ENCODE measurements at regions not wholly inside any gene's neighbourhood (a gene's known extent, or its start where the extent isn't known, plus 50 kb on each side); places are given as distances from the start of the nearest gene placed in this dataset.

- no peak overlapping the region for H3K27ac Mint-ChIP-seq
- no peaks in the 10 kb centered on the region for H3K9me3 Mint-ChIP-seq
These were observed 375.4 kb upstream of the PITX2 start for GRCh38 chr4:110998320-110998719.

GRCh38 chr4:111011458-111011857 lies 388.6 kb upstream of the PITX2 start:
- TF ChIP-seq, protein P1, sequence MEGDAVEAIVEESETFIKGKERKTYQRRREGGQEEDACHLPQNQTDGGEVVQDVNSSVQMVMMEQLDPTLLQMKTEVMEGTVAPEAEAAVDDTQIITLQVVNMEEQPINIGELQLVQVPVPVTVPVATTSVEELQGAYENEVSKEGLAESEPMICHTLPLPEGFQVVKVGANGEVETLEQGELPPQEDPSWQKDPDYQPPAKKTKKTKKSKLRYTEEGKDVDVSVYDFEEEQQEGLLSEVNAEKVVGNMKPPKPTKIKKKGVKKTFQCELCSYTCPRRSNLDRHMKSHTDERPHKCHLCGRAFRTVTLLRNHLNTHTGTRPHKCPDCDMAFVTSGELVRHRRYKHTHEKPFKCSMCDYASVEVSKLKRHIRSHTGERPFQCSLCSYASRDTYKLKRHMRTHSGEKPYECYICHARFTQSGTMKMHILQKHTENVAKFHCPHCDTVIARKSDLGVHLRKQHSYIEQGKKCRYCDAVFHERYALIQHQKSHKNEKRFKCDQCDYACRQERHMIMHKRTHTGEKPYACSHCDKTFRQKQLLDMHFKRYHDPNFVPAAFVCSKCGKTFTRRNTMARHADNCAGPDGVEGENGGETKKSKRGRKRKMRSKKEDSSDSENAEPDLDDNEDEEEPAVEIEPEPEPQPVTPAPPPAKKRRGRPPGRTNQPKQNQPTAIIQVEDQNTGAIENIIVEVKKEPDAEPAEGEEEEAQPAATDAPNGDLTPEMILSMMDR (IDR thresholded peaks at IDR 0.05; ENCODE audit: unreplicated experiment): no peak
- Mint-ChIP-seq H3K9me3 (no peaks in the 10 kb centered on the region), H3K36me3 (no peaks in the 10 kb centered on the region), H3K4me1 (no peaks in the 10 kb centered on the region), H3K4me3 (no peak overlapping the region), H3K27ac (no peak overlapping the region), H3K27me3 (ENCODE audit: low read depth) (no peaks in the 10 kb centered on the region)
- no peak for DNase-seq (ENCODE audit: low spot score in 2 of 2, unreplicated experiment in 2 of 2)

More at GRCh38 chr4:110998320-110998719, 375.4 kb upstream of the PITX2 start:
- TF ChIP-seq, protein P1 (IDR thresholded peaks at IDR 0.05; ENCODE audit: unreplicated experiment): no peak
- DNase-seq (ENCODE audit: low spot score in 2 of 2, unreplicated experiment in 2 of 2): no peak
- no peak overlapping the region for H3K4me3 Mint-ChIP-seq
- H3K36me3 Mint-ChIP-seq: no peaks in the 10 kb centered on the region
- no peaks in the 10 kb centered on the region for H3K27me3 Mint-ChIP-seq (ENCODE audit: low read depth)
- H3K4me1 Mint-ChIP-seq: peaks cover 15% of the 10 kb centered on the region

DNA sequence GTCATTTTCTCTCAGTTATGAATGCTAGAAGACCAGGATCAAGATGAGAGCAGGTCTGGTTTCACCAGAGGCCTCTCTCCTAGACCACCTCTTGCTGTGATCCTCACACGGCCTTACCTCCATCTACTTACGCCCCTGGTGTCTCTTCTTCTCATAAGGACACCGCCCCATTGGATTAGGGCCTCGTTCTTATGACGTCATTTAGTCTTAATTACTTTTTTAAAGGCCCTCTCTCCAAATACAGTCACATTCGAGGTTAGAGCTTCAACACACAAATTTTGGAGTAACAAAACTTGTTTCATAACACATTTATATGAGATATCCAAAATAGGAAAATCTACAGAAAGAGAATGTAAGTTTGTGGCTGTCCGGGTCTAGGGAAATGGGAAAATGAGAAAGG lies 391.0 kb upstream of the PITX2 start:
- no peak for DNase-seq (ENCODE audit: low spot score in 2 of 2, unreplicated experiment in 2 of 2)
- H3K27me3 Mint-ChIP-seq (ENCODE audit: low read depth): no peaks in the 10 kb centered on the region
- no peaks in the 10 kb centered on the region for H3K36me3 Mint-ChIP-seq
- H3K27ac Mint-ChIP-seq: no peak overlapping the region
- no peaks in the 10 kb centered on the region for H3K9me3 Mint-ChIP-seq
- no peak overlapping the region for H3K4me3 Mint-ChIP-seq
- peaks cover 2% of the 10 kb centered on the region for H3K4me1 Mint-ChIP-seq
- TF ChIP-seq, protein P1 (IDR thresholded peaks at IDR 0.05; ENCODE audit: unreplicated experiment): no peak

- no peak overlapping the region for H3K4me3 Mint-ChIP-seq
- no peaks in the 10 kb centered on the region for H3K36me3 Mint-ChIP-seq
- no peak overlapping the region for H3K27ac Mint-ChIP-seq
- no peaks in the 10 kb centered on the region for H3K27me3 Mint-ChIP-seq (ENCODE audit: low read depth)
- H3K9me3 Mint-ChIP-seq: no peaks in the 10 kb centered on the region
- TF ChIP-seq, protein P1 (IDR thresholded peaks at IDR 0.05; ENCODE audit: unreplicated experiment): no peak
- peaks cover 2% of the 10 kb centered on the region for H3K4me1 Mint-ChIP-seq
- DNase-seq (ENCODE audit: low spot score in 2 of 2, unreplicated experiment in 2 of 2): no peak
These were observed 391.7 kb upstream of the PITX2 start for GRCh38 chr4:111014537-111014936.

DNA sequence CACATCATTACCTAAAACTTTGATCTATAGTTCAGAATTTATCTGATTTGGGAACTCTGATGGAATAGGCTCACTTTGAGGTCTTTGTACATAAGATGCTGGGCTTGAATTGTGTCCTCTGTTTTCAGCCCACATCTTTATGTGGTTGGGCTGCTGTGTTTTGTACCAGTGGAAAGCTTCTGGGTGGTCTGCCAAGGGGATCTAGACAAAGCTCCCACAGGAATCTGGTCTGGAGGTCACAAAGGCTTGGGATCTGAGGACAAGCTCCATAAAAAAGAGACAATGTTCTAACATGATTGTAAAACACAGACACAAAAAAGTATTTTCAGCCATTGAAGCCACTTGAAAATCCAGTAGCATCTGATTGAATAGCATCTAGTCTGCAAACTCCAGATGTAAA lies 393.5 kb upstream of the PITX2 start:
- no peaks in the 10 kb centered on the region for H3K27me3 Mint-ChIP-seq (ENCODE audit: low read depth)
- no peak overlapping the region for H3K27ac Mint-ChIP-seq
- no peak overlapping the region for H3K4me3 Mint-ChIP-seq
- DNase-seq (ENCODE audit: low spot score in 2 of 2, unreplicated experiment in 2 of 2): no peak
- no peaks in the 10 kb centered on the region for H3K9me3 Mint-ChIP-seq
- H3K36me3 Mint-ChIP-seq: no peaks in the 10 kb centered on the region
- TF ChIP-seq, protein P1 (IDR thresholded peaks at IDR 0.05; ENCODE audit: unreplicated experiment): no peak
- peaks cover 2% of the 10 kb centered on the region for H3K4me1 Mint-ChIP-seq

- Mint-ChIP-seq H3K4me3 (no peak overlapping the region), H3K27ac (no peak overlapping the region), H3K27me3 (ENCODE audit: low read depth) (no peaks in the 10 kb centered on the region), H3K36me3 (no peaks in the 10 kb centered on the region), H3K9me3 (no peaks in the 10 kb centered on the region), H3K4me1 (peaks cover 2% of the 10 kb centered on the region)
- no peak for DNase-seq (ENCODE audit: low spot score in 2 of 2, unreplicated experiment in 2 of 2)
- TF ChIP-seq, protein P1 (IDR thresholded peaks at IDR 0.05; ENCODE audit: unreplicated experiment): no peak
These were observed 395.3 kb upstream of the PITX2 start for GRCh38 chr4:111018216-111018615.
